GM12873 (cell line): ENCODE measurements at regions not wholly inside any gene's neighbourhood (a gene's known extent, or its start where the extent isn't known, plus 50 kb on each side); places are given as distances from the start of the nearest gene placed in this dataset.

Experiments used
- CTCF ChIP-seq: IDR thresholded peaks from 2 replicates; pipeline ENCODE4 v1.5.1; 2012; ENCODE audit warnings: low read depth, mild to moderate bottlenecking, moderate library complexity, low read length, control low read depth; ENCODE audit not compliant: insufficient read depth; ENCODE audit errors: missing control alignments

DNA sequence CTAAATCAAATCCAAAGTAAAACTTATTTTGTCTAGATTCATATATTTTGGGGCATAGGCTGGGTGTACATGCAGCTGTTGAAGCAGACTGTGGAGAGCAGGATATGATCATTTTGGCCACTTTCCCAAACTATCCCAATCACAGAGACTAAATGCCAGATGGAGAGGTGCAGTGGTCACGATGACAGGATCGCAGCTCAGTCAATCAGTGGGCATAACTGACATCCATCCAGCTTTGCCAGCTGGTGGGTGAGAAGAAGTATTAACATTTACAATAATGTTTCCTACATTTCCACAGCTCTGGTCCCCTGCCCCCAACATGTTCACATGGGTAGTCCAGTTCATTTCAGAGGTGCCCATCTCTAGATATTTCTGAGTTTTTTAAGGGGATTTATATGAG lies 255.5 kb upstream of the SESN3 start:
- no peak for TF ChIP-seq CTCF

DNA sequence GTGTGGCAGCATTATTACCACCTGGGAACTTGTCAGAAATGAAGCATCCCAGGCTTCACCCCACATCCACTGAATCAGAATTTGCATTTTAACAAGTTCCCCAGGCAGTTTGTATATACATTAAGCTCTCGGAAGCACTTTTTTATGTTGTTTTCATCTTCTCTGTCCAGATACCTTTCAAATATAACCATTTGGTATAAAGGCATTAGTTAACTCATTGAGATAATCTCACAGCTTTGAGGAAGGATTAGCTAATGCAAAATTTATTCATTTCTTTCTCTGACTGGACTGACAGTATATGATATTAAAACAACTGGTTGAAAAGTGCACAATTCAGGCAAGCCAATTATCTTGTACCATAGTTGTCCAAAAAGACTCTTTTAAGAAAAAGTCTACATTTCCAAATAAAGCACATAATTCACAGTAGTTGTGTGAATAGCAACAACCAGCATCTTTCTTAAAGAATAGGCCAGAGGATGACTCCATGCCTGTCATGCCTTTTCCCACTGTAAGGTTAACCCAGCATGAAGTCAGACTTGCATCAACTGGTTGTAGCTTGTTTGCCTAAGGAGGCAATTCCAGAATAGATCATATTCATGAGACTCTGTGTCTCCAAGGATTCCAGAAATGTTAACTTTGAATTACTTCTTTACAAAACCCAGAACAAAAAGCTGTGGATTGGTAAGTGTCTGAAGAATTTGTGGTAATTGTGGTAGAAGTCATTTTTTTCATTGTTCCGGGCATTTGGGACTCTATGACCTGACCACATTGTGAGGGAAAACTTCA lies 254.3 kb upstream of the SESN3 start:
- TF ChIP-seq CTCF: no peak

- TF ChIP-seq CTCF: no peak
Observed at GRCh38 chr11:95483339-95483738, 252.3 kb upstream of the SESN3 start.

DNA sequence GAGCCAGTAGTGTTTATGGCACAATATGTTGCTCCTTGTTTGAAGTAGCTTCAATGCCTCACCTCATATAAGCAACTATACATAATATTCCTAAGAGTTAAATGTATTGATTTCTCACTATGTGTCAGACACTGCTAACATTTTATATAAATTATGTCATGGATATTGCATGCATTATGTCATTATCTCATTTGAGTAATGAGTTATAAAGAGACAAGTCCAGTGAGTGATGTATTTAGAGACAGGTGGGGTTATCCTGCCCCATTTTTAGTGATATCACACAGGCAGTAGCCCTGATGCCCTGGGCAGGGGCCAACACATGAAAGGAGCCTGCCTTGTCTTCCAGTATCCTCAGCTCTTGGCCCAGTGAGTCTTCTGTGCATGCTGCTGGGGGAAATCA lies 247.0 kb upstream of the SESN3 start:
- no peak for TF ChIP-seq CTCF

GRCh38 chr11:95469258-95469657 lies 238.3 kb upstream of the SESN3 start:
- TF ChIP-seq CTCF: no peak

DNA sequence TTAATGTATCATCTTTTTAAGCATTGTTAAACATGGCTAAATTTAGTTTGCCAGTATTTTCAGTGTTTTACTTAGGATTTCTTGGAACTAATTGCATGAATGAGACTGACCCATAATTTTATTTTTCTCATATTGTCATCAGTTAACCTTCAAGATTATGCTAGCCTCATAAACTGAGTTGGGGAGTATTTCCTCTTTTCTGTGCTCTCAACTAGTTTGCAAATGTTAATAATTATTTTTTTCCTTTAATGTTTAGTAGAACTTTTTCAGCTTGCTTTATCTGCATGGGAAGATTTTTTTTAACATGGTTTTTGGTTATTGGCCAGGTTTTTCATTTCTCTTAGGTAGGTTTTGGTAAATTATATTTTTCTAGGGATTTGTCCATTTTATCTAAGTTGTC lies 235.4 kb upstream of the SESN3 start:
- TF ChIP-seq CTCF: no peak

- TF ChIP-seq CTCF: no peak
Observed at GRCh38 chr11:95465887-95466286, 234.9 kb upstream of the SESN3 start.
